ENCODE measurements at regions not wholly inside any gene's neighbourhood (a gene's known extent, or its start where the extent isn't known, plus 50 kb on each side); places are given as distances from the start of the nearest gene placed in this dataset.

DNA sequence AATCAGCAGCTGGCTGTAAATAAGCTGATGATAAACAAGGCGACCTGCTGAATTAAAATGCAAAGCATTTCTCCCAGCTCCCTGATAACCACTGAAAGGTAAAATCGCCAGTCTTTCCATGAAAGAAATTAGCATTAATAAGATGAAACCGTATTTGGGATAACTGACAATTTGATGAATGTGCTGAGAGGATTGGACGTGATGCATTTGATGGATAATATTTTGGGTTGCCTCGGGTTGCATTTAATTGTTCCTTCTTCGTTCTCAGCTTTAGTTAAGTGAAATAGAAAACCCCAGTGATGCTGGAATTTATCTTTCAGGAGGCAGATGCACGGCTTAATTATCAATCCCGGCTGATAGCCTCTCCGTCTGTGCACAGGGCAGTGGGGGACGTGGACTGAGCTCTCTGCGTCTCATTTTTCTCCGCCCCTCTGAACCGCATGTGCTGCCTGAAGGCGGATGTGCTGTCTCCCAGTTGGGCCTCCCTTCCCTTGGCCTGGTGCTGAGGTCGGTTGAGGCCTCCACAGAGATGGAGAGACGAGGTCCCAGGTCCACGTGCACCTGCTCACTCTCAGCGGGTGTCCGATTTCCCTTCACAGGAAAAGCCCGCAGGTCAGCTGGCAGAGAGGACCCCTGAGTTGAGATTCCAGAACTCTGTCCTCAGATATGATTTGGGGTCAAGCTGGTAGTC, 846.2 kb downstream of the BRD1 start:
- no peak for FAIRE-seq
- TF ChIP-seq, protein P1, sequence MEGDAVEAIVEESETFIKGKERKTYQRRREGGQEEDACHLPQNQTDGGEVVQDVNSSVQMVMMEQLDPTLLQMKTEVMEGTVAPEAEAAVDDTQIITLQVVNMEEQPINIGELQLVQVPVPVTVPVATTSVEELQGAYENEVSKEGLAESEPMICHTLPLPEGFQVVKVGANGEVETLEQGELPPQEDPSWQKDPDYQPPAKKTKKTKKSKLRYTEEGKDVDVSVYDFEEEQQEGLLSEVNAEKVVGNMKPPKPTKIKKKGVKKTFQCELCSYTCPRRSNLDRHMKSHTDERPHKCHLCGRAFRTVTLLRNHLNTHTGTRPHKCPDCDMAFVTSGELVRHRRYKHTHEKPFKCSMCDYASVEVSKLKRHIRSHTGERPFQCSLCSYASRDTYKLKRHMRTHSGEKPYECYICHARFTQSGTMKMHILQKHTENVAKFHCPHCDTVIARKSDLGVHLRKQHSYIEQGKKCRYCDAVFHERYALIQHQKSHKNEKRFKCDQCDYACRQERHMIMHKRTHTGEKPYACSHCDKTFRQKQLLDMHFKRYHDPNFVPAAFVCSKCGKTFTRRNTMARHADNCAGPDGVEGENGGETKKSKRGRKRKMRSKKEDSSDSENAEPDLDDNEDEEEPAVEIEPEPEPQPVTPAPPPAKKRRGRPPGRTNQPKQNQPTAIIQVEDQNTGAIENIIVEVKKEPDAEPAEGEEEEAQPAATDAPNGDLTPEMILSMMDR (IDR thresholded peaks at IDR 0.05; ENCODE audit: insufficient read depth, missing control alignments), result no peak
- DNase-seq (ENCODE audit: insufficient read length, low spot score), result no peak

DNA sequence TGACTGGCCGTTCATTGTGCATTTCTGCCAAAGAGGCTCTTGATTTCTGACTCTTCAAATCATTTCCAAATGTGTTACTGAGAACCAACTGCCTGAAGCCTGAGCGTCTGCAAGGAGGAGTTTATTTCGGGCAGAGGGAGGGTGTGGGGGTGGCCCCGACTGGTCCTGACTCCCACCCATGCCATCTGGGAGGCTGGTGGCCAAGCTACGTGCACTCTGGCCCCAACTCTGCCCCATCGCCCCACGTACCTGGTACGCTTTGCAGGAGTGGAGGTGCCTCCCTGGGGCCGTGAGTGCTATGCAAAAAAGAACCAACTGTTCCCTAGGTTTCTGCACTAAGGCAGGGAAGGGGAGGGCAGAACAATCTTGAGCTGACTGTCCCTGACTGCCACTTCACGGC, 846.8 kb downstream of the BRD1 start:
- no peak for DNase-seq (ENCODE audit: insufficient read length, low spot score)
- TF ChIP-seq, protein P1 (IDR thresholded peaks at IDR 0.05; ENCODE audit: insufficient read depth, missing control alignments), result no peak

DNA sequence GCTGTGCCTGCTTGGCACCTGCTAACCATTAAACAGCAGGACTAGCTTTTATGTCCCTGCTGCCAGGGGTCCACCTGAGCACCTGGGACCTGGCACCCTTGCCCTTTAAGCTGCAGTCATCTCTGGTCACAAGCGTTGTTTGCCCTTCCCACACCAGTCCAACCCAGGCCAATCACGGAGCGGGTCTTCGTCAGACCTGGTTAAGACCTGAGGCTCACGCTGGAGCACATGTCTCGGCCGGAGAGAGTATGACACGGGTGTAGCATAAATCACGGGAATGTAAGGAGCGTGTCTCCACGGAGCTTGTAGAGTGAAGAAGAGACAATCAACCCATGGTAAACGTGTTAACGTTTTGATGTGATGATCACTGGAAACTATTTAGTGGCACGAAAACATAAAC, 847.3 kb downstream of the BRD1 start:
- DNase-seq (ENCODE audit: insufficient read length, low spot score) (no peak), FAIRE-seq (no peak)
- TF ChIP-seq, protein P1 (IDR thresholded peaks at IDR 0.05; ENCODE audit: insufficient read depth, missing control alignments), result no peak

More for the DNA sequence above, 846.8 kb downstream of the BRD1 start:
- no peak for FAIRE-seq

DNA sequence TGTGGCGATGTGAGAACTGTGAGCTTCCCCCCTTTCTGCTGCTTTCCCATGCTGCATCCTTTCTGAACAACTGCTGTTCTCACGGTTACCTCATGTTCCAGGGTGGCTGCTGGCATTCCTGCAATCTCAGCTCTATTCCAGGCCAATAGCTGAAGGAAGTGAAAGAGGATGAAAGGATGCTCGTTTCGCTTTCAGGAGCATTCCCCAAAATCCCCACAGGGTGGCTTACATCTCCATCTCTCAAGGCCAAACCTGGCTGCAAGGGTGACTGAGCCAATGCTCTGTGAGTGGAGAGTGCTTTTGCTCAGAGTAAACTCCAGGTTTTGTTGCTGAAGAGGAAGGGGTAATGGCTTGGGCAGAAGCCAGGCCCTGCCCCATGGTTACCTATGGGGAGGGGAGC, 848.2 kb downstream of the BRD1 start:
- DNase-seq (ENCODE audit: insufficient read length, low spot score) (no peak), FAIRE-seq (no peak)
- TF ChIP-seq, protein P1 (IDR thresholded peaks at IDR 0.05; ENCODE audit: insufficient read depth, missing control alignments), result no peak

DNA sequence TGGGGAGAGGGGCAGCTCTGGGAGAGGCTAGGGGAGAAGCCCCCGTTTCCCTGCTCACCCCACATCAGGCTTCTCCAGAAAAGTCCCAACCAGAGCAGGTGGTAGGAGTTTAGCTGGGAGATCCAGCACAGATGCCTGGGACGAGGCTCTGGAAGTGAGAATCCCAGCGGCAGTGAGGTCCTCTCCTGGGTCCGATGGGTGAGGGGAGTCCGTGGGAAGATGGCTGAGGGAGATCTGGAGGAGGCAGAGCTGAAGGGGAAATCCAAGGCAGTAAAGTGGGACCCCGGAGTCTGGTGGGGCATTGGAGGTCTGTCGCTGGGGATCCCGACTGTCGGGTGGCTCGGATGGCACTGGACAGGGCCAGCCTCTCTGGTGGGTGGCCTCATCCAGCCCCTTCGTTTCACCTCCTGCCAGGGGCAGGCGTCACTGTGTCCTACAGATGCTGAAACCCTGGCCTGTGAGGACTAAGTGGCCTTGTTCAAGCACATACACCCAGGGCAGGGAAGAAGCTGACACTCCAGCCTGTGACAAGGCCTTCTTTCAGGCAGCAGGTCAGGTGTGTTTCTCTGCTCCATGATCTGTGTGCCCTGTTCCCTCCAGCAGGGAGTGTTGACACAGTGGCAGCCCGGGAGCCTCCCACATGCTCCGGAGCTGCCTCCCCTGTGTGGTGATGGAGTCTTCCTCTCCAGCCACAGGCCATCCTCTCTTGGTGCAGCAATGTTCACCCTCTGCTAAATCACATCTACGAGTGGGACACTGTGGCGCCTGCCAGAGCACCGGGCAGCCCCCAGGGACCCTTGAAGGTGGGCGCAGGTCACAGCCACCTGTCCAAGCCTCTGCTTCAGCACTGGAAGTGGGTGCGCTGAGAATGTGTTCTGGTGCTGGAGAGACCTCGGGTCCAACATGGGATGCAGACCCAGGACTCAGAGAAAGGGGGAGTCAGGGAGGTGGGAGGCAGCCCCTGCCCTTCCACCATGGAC, 850.8 kb downstream of the BRD1 start:
- FAIRE-seq (no peak), DNase-seq (ENCODE audit: insufficient read length, low spot score) (no peak)
- TF ChIP-seq, protein P1 (IDR thresholded peaks at IDR 0.05; ENCODE audit: insufficient read depth, missing control alignments), result no peak

DNA sequence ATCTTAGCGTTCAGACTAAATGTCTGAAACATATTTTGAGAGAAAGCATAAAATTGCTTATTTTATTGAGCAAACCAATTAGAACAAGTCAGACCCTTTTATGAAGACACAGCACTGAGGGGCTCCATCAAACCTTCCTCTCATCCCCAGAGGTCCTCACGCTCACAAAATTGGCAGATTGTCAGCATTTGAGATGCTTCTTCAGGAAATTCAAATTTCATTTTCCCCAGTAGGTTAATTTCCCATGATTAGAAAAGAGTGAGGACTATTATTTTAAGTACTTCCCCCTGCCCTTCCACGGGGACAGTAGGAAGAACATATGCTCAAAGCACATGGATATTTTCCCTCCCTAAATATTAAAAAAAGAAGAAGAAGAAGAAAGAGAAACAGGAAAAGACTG, 851.8 kb downstream of the BRD1 start:
- DNase-seq (ENCODE audit: insufficient read length, low spot score), result no peak
- FAIRE-seq, result no peak
- TF ChIP-seq, protein P1 (IDR thresholded peaks at IDR 0.05; ENCODE audit: insufficient read depth, missing control alignments), result no peak

Data from D721Med (cell line).